ENCODE measurements at regions not wholly inside any gene's neighbourhood (a gene's known extent, or its start where the extent isn't known, plus 50 kb on each side); places are given as distances from the start of the nearest gene placed in this dataset.

DNA sequence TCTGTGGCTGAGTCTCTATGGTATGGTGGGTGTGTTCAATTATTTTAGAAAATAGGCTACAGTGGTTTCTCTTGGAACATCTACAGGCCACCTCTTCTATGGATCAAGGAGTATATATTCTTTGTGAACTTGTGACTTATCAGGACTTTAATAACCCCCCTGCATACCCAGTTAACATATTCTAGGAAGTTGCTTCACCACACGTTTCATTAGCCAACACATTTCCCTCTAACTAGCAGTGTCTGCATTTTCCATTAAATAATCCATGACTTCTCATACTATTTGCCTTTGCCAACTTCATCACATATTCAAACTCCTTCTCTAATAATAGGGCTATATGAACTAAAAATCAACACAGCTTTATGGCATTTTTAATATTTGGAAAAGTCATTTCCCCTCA lies 187.6 kb upstream of the ARL4C start:
- no peaks in the 10 kb centered on the region for H3K27me3 ChIP-seq (ENCODE audit: control insufficient read depth, insufficient read depth, low read length)
- H3K4me1 ChIP-seq (ENCODE audit: control insufficient read depth, extremely low read depth, insufficient read depth, low read length), result peaks cover 16% of the 10 kb centered on the region
- no peaks in the 10 kb centered on the region for H3K79me2 ChIP-seq (ENCODE audit: control insufficient read depth, insufficient read depth, low read length)
- no peak overlapping the region for H3K9ac ChIP-seq (ENCODE audit: insufficient read depth, low read length)
- H3K27ac ChIP-seq (ENCODE audit: insufficient read depth, low read length), result no peak overlapping the region
- no peak overlapping the region for H3K4me2 ChIP-seq (ENCODE audit: extremely low read depth, insufficient read depth, low read length)
- H3K9me3 ChIP-seq (ENCODE audit: control insufficient read depth, insufficient read depth, low read depth, low read length), result no peaks in the 10 kb centered on the region
- DNase-seq (ENCODE audit: low read depth in 2 of 2), result no peak
- no peaks in the 10 kb centered on the region for H4K20me1 ChIP-seq (ENCODE audit: control insufficient read depth, extremely low read depth, insufficient read depth, low read length)
- TF ChIP-seq EZH2 (IDR thresholded peaks at IDR 0.05; ENCODE audit: low read length, missing control alignments), result no peak
- TF ChIP-seq, protein P1, sequence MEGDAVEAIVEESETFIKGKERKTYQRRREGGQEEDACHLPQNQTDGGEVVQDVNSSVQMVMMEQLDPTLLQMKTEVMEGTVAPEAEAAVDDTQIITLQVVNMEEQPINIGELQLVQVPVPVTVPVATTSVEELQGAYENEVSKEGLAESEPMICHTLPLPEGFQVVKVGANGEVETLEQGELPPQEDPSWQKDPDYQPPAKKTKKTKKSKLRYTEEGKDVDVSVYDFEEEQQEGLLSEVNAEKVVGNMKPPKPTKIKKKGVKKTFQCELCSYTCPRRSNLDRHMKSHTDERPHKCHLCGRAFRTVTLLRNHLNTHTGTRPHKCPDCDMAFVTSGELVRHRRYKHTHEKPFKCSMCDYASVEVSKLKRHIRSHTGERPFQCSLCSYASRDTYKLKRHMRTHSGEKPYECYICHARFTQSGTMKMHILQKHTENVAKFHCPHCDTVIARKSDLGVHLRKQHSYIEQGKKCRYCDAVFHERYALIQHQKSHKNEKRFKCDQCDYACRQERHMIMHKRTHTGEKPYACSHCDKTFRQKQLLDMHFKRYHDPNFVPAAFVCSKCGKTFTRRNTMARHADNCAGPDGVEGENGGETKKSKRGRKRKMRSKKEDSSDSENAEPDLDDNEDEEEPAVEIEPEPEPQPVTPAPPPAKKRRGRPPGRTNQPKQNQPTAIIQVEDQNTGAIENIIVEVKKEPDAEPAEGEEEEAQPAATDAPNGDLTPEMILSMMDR (conservative IDR thresholded peaks at IDR 0.05 in 1 of 2, IDR thresholded peaks at IDR 0.05 in 1 of 2; ENCODE audit: low read depth in 1 of 2, low read length in 2 of 2), result no peak
- H3K4me3 ChIP-seq (replicated peaks in 1 of 4; ENCODE audit: control extremely low read depth in 1 of 4, insufficient read depth in 1 of 4, low read depth in 3 of 4, low read length in 4 of 4), result no peak overlapping the region
- no peaks in the 10 kb centered on the region for H3K36me3 ChIP-seq (ENCODE audit: control insufficient read depth, insufficient read depth, low read length)
- H2AFZ ChIP-seq (ENCODE audit: low read length), result no peak overlapping the region

DNA sequence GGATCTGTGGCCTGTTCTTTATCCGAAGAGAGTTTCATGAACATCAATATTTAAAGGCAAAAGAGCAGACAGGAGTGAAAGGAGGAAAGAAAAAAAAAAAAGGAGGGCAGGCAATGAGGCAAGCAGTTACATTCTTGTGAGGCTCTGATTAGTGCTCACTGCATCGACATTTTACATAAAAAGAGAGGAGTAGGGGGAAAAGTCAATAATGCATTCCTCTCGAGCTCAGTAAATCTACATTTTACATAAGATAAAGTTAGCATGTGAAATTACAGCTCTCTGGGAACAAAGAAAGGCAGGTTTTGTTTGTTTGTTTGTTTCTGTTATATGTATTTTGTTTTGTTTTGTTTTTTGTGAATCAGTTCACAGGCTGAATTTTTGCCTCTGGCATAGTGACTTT lies 187.1 kb upstream of the ARL4C start:
- Histone ChIP-seq H3K36me3 (ENCODE audit: control insufficient read depth, insufficient read depth, low read length) (no peaks in the 10 kb centered on the region), H3K9me3 (ENCODE audit: control insufficient read depth, insufficient read depth, low read depth, low read length) (no peaks in the 10 kb centered on the region), H3K4me2 (ENCODE audit: extremely low read depth, insufficient read depth, low read length) (no peak overlapping the region), H4K20me1 (ENCODE audit: control insufficient read depth, extremely low read depth, insufficient read depth, low read length) (no peaks in the 10 kb centered on the region), H3K79me2 (ENCODE audit: control insufficient read depth, insufficient read depth, low read length) (no peaks in the 10 kb centered on the region), H3K4me1 (ENCODE audit: control insufficient read depth, extremely low read depth, insufficient read depth, low read length) (peaks cover 21% of the 10 kb centered on the region), H3K4me3 (replicated peaks in 1 of 4; ENCODE audit: control extremely low read depth in 1 of 4, insufficient read depth in 1 of 4, low read depth in 3 of 4, low read length in 4 of 4) (no peak overlapping the region), H3K27ac (ENCODE audit: insufficient read depth, low read length) (no peak overlapping the region), H2AFZ (ENCODE audit: low read length) (no peak overlapping the region), H3K9ac (ENCODE audit: insufficient read depth, low read length) (no peak overlapping the region), H3K27me3 (ENCODE audit: control insufficient read depth, insufficient read depth, low read length) (no peaks in the 10 kb centered on the region)
- no peak for DNase-seq (ENCODE audit: low read depth in 2 of 2)
- TF ChIP-seq, protein P1 (conservative IDR thresholded peaks at IDR 0.05 in 1 of 2, IDR thresholded peaks at IDR 0.05 in 1 of 2; ENCODE audit: low read depth in 1 of 2, low read length in 2 of 2), result no peak
- TF ChIP-seq EZH2 (IDR thresholded peaks at IDR 0.05; ENCODE audit: low read length, missing control alignments), result no peak

DNA sequence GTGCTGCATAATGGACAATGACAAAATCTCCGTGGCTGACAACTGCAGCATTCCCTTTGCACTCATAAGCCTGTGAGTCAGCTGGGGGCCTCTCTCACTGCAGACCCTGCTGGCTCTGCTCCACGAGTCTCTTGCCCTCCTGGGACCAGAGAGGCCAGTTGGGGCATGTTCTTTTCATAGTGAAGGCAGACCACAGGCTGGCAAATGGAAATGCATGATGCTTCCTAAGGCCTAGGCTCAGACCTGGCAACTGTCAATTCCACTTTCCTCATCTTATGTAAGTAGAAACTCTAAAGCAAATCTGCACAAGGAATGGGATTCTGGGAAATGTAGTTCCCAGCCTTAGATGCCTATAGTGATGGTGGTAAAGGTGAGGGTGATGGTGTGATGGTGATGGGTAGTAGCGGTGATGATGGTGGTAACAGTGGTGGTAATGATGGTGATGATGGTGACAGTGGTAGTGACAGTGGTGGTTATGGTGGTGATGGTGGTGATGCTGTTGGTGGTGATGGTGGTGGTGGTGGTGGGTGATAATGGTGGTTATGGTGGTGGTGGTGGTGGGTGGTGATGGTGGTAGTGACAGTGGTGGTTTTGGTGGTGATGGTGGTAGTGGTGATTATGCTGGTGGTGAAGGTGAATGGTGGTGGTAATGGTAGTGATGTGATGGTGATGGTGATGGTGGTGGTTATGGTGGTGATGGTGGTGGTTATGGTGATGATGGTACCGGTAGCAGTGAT lies 185.8 kb upstream of the ARL4C start:
- Histone ChIP-seq H3K27ac (ENCODE audit: insufficient read depth, low read length) (no peak overlapping the region), H3K79me2 (ENCODE audit: control insufficient read depth, insufficient read depth, low read length) (no peaks in the 10 kb centered on the region), H2AFZ (ENCODE audit: low read length) (no peak overlapping the region), H3K4me2 (ENCODE audit: extremely low read depth, insufficient read depth, low read length) (no peak overlapping the region), H4K20me1 (ENCODE audit: control insufficient read depth, extremely low read depth, insufficient read depth, low read length) (no peaks in the 10 kb centered on the region), H3K9ac (ENCODE audit: insufficient read depth, low read length) (no peak overlapping the region), H3K4me3 (replicated peaks in 1 of 4; ENCODE audit: control extremely low read depth in 1 of 4, insufficient read depth in 1 of 4, low read depth in 3 of 4, low read length in 4 of 4) (no peak overlapping the region), H3K36me3 (ENCODE audit: control insufficient read depth, insufficient read depth, low read length) (no peaks in the 10 kb centered on the region), H3K9me3 (ENCODE audit: control insufficient read depth, insufficient read depth, low read depth, low read length) (no peaks in the 10 kb centered on the region), H3K4me1 (ENCODE audit: control insufficient read depth, extremely low read depth, insufficient read depth, low read length) (peaks cover 34% of the 10 kb centered on the region), H3K27me3 (ENCODE audit: control insufficient read depth, insufficient read depth, low read length) (no peaks in the 10 kb centered on the region)
- TF ChIP-seq, protein P1 (conservative IDR thresholded peaks at IDR 0.05 in 1 of 2, IDR thresholded peaks at IDR 0.05 in 1 of 2; ENCODE audit: low read depth in 1 of 2, low read length in 2 of 2), result no peak
- TF ChIP-seq EZH2 (IDR thresholded peaks at IDR 0.05; ENCODE audit: low read length, missing control alignments), result no peak
- peak; percentile 23 to 70 for DNase-seq (ENCODE audit: low read depth in 2 of 2)
